Frontal cortex (tissue), 4 donors: ENCODE measurements at regions not wholly inside any gene's neighbourhood (a gene's known extent, or its start where the extent isn't known, plus 50 kb on each side); places are given as distances from the start of the nearest gene placed in this dataset. TPM values are rescaled to one million over a fixed set of nuclear protein-coding genes. Genes with fewer than 3 reads are reported as not detected.
"Not testable (repeated sequence)": the region's sequence is repeated elsewhere in the genome, so short reads cannot be mapped to it uniquely, and the experiment has no call there.

ENCODE experiments used
- DNase-seq, 2 donors: peaks; one replicate each; pipeline ENCODE4 v3.0.0; 2012; ENCODE audit warnings: low spot score in 2 of 2
- FAIRE-seq: peaks from 2 replicates; lab custom pipeline; 2012; peaks lifted over from hg19 to GRCh38; lab: Jason Lieb, UNC
- small RNA-seq: library from RNA; depleted of rRNA; stranded (forward); fragments of <200 nt; gene quantifications from one replicate; pipeline ENCODE3, GENCODE V24; 2014
- donor health status: control.
- donor health status: control.
- donor health status: control.

GRCh38 chr10:22774102-22774501 lies 59.7 kb upstream of the PIP4K2A start:
- FAIRE-seq (no peak), DNase-seq (no peak)

- not testable (repeated sequence) for DNase-seq, FAIRE-seq
Measured at GRCh38 chr10:22771631-22772030, 57.3 kb upstream of the PIP4K2A start.

- FAIRE-seq (no peak), DNase-seq (no peak)
Measured at GRCh38 chr10:22770270-22770669, 55.9 kb upstream of the PIP4K2A start.

- no peak for FAIRE-seq
Measured at GRCh38 chr10:22767859-22768258, 53.5 kb upstream of the PIP4K2A start.

GRCh38 chr10:22766693-22767092 lies 52.3 kb upstream of the PIP4K2A start:
- FAIRE-seq: no peak

More at GRCh38 chr10:22767859-22768258, 53.5 kb upstream of the PIP4K2A start:
- no peak for DNase-seq

GRCh38 chr10:22765660-22766547 lies 51.5 kb upstream of the PIP4K2A start:
- DNase-seq: no peak
- FAIRE-seq: no peak

More at GRCh38 chr10:22766693-22767092, 52.3 kb upstream of the PIP4K2A start:
- DNase-seq: no peak

GRCh38 chr10:22764639-22765038 lies 50.3 kb upstream of the PIP4K2A start:
- FAIRE-seq (no peak), DNase-seq (no peak)

Small RNA genes in the stretch of these regions (small RNA-seq; reads per million reads assigned to genes)
- gene RNU6-413P: not detected
